CD4-positive, alpha-beta T cell treated with Interleukin-17A for 4 hours (primary cell): ENCODE measurements at regions not wholly inside any gene's neighbourhood (a gene's known extent, or its start where the extent isn't known, plus 50 kb on each side); places are given as distances from the start of the nearest gene placed in this dataset.

Experiments used
- DNase-seq: peaks from one replicate; pipeline ENCODE4 v3.0.0-alpha.2; 2020; ENCODE audit warnings: mixed read lengths

- no peak for DNase-seq
Observed at GRCh38 chr5:3217771-3218495, 377.7 kb upstream of the IRX1 start.

GRCh38 chr5:3217114-3217513, 378.5 kb upstream of the IRX1 start:
- DNase-seq: no peak

- DNase-seq: no peak
Observed at GRCh38 chr5:3216386-3216785, 379.2 kb upstream of the IRX1 start.

GRCh38 chr5:3214838-3215374, 380.7 kb upstream of the IRX1 start:
- no peak for DNase-seq

GRCh38 chr5:3214396-3214795, 381.2 kb upstream of the IRX1 start:
- DNase-seq: no peak

- no peak for DNase-seq
Observed at GRCh38 chr5:3212869-3213268, 382.8 kb upstream of the IRX1 start.

- no peak for DNase-seq
Observed at GRCh38 chr5:3210531-3210930, 385.1 kb upstream of the IRX1 start.

- no peak for DNase-seq
Observed at GRCh38 chr5:3209918-3210317, 385.7 kb upstream of the IRX1 start.

- no peak for DNase-seq
Observed at GRCh38 chr5:3202570-3202969, 393.1 kb upstream of the IRX1 start.

GRCh38 chr5:3201941-3202340, 393.7 kb upstream of the IRX1 start:
- DNase-seq: no peak

GRCh38 chr5:3201121-3201520, 394.5 kb upstream of the IRX1 start:
- DNase-seq: no peak

GRCh38 chr5:3199962-3200755, 395.5 kb upstream of the IRX1 start:
- DNase-seq: no peak

GRCh38 chr5:3198074-3198449, 397.6 kb upstream of the IRX1 start:
- no peak for DNase-seq

- no peak for DNase-seq
Observed at GRCh38 chr5:3197304-3198073, 398.1 kb upstream of the IRX1 start.

GRCh38 chr5:3195994-3196393, 399.6 kb upstream of the IRX1 start:
- DNase-seq: no peak

GRCh38 chr5:3194684-3195083, 400.9 kb upstream of the IRX1 start:
- no peak for DNase-seq

- no peak for DNase-seq
Observed at GRCh38 chr5:3194271-3194670, 401.4 kb upstream of the IRX1 start.

GRCh38 chr5:3191585-3191984, 404.0 kb upstream of the IRX1 start:
- DNase-seq: no peak

GRCh38 chr5:3190930-3191329, 404.7 kb upstream of the IRX1 start:
- no peak for DNase-seq

- DNase-seq: no peak
Observed at GRCh38 chr5:3190433-3190832, 405.2 kb upstream of the IRX1 start.

GRCh38 chr5:3187771-3188425, 407.7 kb upstream of the IRX1 start:
- no peak for DNase-seq

GRCh38 chr5:3186736-3187405, 408.8 kb upstream of the IRX1 start:
- no peak for DNase-seq
